Psoas muscle (tissue), 7 donors: ENCODE measurements at regions not wholly inside any gene's neighbourhood (a gene's known extent, or its start where the extent isn't known, plus 50 kb on each side); places are given as distances from the start of the nearest gene placed in this dataset.
"Not testable (repeated sequence)": the region's sequence is repeated elsewhere in the genome, so short reads cannot be mapped to it uniquely, and the experiment has no call there.

Experiments
- ATAC-seq, 4 donors: fragments of 200-7000 bp; cut with Tn5 transposase; one replicate each; pipeline ENCODE4 v1.9.1; 2020; ENCODE audit warnings: moderate library complexity in 3 of 4, mild to moderate bottlenecking in 2 of 4
- DNase-seq, 2 donors: peaks; one replicate each; pipeline ENCODE4 v3.0.0-alpha.2; 2020
- H3K27ac ChIP-seq: fragments of 200-600 bp; one replicate; pipeline ENCODE4 v1.8.0; 2022
- H3K27me3 ChIP-seq, 3 donors: fragments of 200-600 bp in 1 of 3; one replicate each; pipeline versions ENCODE4 v1.6.1 to v1.8.0; 2013 to 2022; ENCODE audit warnings: low read length in 2 of 3, mild to moderate bottlenecking in 2 of 3, moderate library complexity in 1 of 3; ENCODE audit not compliant: insufficient read depth in 3 of 3
- H3K36me3 ChIP-seq, 2 donors: fragments of 200-600 bp in 1 of 2; one replicate each; pipeline versions ENCODE4 v1.6.1 to v1.8.0; 2013 to 2022; ENCODE audit warnings: low read depth in 1 of 2, mild to moderate bottlenecking in 1 of 2, moderate library complexity in 1 of 2; ENCODE audit not compliant: insufficient read depth in 1 of 2
- H3K4me1 ChIP-seq: fragments of 200-600 bp; one replicate; pipeline ENCODE4 v1.8.0; 2022
- H3K4me3 ChIP-seq: fragments of 200-600 bp; one replicate; pipeline ENCODE4 v1.8.0; 2022; ENCODE audit warnings: mild to moderate bottlenecking
- H3K9me3 ChIP-seq: fragments of 200-600 bp; one replicate; pipeline ENCODE4 v1.8.0; 2022
- WGBS, 3 donors: extraction: QIAGEN DNeasy Blood & Tissue Kit; methylation state at CpG; one replicate each; pipeline versions ENCODE4 v1.1.6 to v1.1.7; 2013; 5-methylcytosine and 5-hydroxymethylcytosine counted together
- intact Hi-C, 2 donors: fragments of 100-400 bp; cut with DNase I; formaldehyde crosslinking; loops; one replicate each; pipeline versions ENCODE4 v1.11.0 to v1.14.2; 2022
- TF ChIP-seq, protein P1 (sequence below): fragments of 200-600 bp; IDR thresholded peaks from one replicate; pipeline ENCODE4 v1.8.0; 2022; ENCODE audit warnings: antibody characterized with exemption
- donor health status: healthy with polysubstance abuse.
- donor health status: DM: no; HTN: no; CAD: no; lungs with moderate emphysema.
- donor health status: Bipolar disorder and iron deficiency.
- donor health status: healthy.
- donor health status: DM: yes; HTN: yes; CAD: no.
- donor health status: DM: no; HTN: no; CAD: no.
- donor health status: DM: yes; HTN: yes; CAD: no.

DNA sequence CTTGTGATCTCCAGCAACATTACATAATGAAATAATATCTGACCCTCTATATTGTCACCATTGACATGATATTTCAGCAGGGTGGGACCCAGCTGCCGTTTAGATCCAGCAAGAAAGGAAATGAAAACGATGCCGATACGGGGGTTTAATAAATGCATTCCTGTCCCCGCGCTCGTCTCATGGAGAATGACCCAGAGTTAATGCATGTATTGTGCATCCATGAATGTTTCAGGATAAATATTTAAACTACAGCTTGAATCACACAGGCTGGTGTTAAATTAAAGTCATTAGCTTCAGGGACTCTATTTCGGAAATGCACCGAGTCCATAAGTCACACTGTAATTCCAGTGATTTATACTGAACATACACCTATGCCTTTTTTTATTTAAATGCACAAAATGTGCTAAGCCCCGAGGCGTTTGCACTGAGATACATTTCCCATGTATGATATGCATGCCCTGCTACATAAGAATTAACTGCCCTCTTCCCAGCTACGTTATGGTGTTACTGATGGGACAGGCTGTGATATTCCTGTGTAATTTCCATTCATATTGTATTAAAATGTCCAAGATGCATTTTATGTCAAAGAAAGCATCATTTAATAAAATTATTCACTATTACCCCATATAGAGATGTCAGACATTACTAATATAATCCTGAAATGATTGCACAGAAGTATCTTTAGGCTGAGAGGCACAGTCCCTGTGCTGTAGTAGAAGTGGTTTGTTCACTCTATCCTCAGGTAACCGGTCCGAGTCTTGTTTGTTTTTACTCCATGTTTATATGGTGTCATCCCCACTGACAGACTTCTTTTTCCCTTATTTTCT, 109.3 kb upstream of the ZNF516 start:
- Histone ChIP-seq H3K4me3 (no peak overlapping the region), H3K4me1 (no peaks in the 10 kb centered on the region), H3K27me3 (peaks cover 0 to 11% (median 0%) of the 10 kb centered on the region in 3 donors), H3K36me3 (no peaks in the 10 kb centered on the region), H3K27ac (no peak overlapping the region), H3K9me3 (no peaks in the 10 kb centered on the region)
- no peak for DNase-seq
- TF ChIP-seq, protein P1, sequence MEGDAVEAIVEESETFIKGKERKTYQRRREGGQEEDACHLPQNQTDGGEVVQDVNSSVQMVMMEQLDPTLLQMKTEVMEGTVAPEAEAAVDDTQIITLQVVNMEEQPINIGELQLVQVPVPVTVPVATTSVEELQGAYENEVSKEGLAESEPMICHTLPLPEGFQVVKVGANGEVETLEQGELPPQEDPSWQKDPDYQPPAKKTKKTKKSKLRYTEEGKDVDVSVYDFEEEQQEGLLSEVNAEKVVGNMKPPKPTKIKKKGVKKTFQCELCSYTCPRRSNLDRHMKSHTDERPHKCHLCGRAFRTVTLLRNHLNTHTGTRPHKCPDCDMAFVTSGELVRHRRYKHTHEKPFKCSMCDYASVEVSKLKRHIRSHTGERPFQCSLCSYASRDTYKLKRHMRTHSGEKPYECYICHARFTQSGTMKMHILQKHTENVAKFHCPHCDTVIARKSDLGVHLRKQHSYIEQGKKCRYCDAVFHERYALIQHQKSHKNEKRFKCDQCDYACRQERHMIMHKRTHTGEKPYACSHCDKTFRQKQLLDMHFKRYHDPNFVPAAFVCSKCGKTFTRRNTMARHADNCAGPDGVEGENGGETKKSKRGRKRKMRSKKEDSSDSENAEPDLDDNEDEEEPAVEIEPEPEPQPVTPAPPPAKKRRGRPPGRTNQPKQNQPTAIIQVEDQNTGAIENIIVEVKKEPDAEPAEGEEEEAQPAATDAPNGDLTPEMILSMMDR = no peak
- 37 to 53% (median 46%) methylated on average over 14 of the region's 14 CpGs for WGBS, 3 donors
- intact Hi-C loops = no loop called here
- ATAC-seq = no peak

DNA sequence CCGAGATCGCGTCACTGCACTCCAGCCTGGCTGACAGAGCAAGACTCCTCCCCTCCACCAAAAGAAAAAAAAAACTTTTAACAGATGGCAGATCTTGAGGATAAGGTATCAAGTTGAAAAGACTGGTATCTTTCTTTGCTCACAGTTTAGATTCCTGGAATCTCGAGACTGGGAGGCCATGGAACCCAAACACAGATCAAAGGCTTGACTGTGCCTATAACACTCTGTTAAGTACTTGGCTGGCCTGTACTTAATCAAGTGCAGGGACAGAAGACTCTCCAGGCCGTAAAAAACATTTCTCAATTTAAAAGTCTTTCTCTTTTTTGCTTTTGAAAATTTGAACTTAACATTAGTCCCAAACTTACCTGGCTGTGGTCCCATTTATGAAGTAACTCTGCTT, 107.1 kb upstream of the ZNF516 start:
- H3K4me3 ChIP-seq = no peak overlapping the region
- H3K36me3 ChIP-seq = no peaks in the 10 kb centered on the region
- H3K9me3 ChIP-seq = no peaks in the 10 kb centered on the region
- H3K27me3 ChIP-seq = peaks cover 0 to 6% (median 0%) of the 10 kb centered on the region in 3 donors
- intact Hi-C loops = no loop called here
- no peak for DNase-seq
- no peak for ATAC-seq
- H3K27ac ChIP-seq = no peak overlapping the region
- WGBS, 3 donors = 74 to 78% (median 76%) methylated on average over 5 of the region's 5 CpGs
- no peaks in the 10 kb centered on the region for H3K4me1 ChIP-seq
- TF ChIP-seq, protein P1 = no peak

DNA sequence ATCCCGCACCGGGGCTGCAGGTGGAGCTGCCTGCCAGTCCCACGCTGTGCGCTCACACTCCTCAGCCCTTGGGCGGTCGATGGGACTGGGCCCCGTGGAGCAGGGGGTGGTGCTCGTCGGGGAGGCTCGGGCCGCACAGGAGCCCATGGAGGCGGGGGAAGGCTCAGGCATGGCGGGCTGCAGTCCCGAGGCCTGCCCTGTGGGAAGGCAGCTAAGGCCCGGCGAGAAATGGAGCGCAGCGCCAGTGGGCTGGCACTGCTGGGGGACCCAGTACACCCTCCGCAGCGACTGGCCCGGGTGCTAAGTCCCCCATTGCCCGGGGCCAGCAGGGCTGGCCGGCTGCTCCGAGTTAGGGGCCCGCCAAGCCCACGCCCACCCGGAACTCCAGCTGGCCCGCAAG, 105.0 kb upstream of the ZNF516 start:
- H3K9me3 ChIP-seq, H3K27me3 ChIP-seq, H3K4me3 ChIP-seq, H3K36me3 ChIP-seq, H3K4me1 ChIP-seq, H3K27ac ChIP-seq, intact Hi-C loops, ATAC-seq, DNase-seq: not testable (repeated sequence)
- 94 to 95% (median 94%) methylated on average over 23 to 27 of the region's 28 CpGs for WGBS, 3 donors

DNA sequence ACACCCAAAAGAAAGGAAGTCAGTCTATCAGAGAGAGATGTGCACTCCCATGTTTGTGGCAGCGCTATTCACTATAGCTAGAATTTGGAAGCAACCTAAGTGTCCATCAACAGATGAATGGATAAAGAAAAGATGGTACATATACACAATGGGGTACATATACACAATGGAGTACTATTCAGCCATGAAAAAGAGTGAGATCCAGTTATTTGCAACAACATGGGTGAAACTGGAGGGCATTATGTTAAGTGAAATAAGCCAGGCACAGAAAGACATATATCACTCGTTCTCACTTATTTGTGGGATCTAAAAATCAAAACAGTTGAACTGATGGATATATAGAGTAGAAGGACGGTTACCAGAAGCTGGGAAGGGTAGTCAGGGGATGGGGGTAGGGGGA, 99.9 kb upstream of the ZNF516 start:
- H3K4me3 ChIP-seq = no peak overlapping the region
- no peaks in the 10 kb centered on the region for H3K9me3 ChIP-seq
- no peaks in the 10 kb centered on the region for H3K36me3 ChIP-seq
- 93 to 97% (median 96%) methylated on average over 3 of the region's 3 CpGs for WGBS, 3 donors
- no peak for DNase-seq
- intact Hi-C loops = no loop called here
- ATAC-seq = no peak
- no peaks in the 10 kb centered on the region for H3K4me1 ChIP-seq
- no peak overlapping the region for H3K27ac ChIP-seq
- TF ChIP-seq, protein P1 = no peak
- H3K27me3 ChIP-seq = peaks cover 0 to 9% (median 3%) of the 10 kb centered on the region in 3 donors

DNA sequence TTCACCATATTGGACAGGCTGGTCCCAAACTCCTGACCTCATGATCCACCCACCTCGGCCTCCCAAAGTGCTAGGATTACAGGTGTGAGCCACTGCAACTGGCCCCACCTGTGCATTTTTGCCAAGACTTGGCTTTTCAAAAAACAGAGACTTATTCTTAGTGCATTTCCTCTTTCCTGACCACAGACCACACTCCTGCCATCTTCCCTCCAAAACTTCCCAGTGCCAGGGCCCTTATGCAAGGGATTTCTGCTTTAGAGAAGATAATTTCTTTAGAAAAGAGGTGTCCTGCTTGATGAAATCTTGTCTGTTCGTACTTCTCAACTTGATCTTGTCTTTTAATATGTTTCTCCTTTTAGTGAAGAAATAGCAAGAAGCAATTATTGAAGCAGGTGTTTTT, 98.8 kb upstream of the ZNF516 start:
- H3K36me3 ChIP-seq = no peaks in the 10 kb centered on the region
- no peak overlapping the region for H3K27ac ChIP-seq
- TF ChIP-seq, protein P1 = no peak
- intact Hi-C loops = no loop called here
- 82 to 89% (median 85%) methylated on average over 2 of the region's 2 CpGs for WGBS, 3 donors
- ATAC-seq = no peak
- no peak for DNase-seq
- H3K4me1 ChIP-seq = no peaks in the 10 kb centered on the region
- no peaks in the 10 kb centered on the region for H3K9me3 ChIP-seq
- peaks cover 0 to 14% (median 3%) of the 10 kb centered on the region in 3 donors for H3K27me3 ChIP-seq
- no peak overlapping the region for H3K4me3 ChIP-seq
